CD4-positive, alpha-beta T cell treated with Interleukin-2 at 100 ng/mL for 4 hours (primary cell): ENCODE measurements at regions not wholly inside any gene's neighbourhood (a gene's known extent, or its start where the extent isn't known, plus 50 kb on each side); places are given as distances from the start of the nearest gene placed in this dataset.

Experiments used
- DNase-seq: peaks from one replicate; pipeline ENCODE4 v3.0.0-alpha.2; 2020; ENCODE audit warnings: low spot score

DNA sequence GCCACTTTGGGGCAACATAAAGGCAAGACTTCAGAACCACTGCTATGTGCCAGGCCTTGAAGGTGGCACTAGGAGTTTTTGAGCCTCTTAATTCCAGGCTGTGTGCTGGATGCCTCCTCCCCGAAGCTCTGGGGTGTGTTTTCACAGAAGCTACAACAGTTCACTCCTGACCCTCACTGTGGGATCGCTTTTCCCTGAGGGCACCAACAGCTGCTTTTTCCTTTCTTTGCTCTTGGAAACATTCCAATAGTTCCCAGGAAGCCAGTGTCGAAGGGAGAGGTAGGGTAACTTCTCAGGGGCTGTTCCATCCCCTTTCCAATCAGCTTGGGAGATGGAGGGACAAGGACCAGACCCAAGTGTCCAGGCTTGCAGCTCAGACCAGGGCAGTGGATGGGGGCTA lies 153.4 kb downstream of the C1orf94 start:
- DNase-seq = no peak

DNA sequence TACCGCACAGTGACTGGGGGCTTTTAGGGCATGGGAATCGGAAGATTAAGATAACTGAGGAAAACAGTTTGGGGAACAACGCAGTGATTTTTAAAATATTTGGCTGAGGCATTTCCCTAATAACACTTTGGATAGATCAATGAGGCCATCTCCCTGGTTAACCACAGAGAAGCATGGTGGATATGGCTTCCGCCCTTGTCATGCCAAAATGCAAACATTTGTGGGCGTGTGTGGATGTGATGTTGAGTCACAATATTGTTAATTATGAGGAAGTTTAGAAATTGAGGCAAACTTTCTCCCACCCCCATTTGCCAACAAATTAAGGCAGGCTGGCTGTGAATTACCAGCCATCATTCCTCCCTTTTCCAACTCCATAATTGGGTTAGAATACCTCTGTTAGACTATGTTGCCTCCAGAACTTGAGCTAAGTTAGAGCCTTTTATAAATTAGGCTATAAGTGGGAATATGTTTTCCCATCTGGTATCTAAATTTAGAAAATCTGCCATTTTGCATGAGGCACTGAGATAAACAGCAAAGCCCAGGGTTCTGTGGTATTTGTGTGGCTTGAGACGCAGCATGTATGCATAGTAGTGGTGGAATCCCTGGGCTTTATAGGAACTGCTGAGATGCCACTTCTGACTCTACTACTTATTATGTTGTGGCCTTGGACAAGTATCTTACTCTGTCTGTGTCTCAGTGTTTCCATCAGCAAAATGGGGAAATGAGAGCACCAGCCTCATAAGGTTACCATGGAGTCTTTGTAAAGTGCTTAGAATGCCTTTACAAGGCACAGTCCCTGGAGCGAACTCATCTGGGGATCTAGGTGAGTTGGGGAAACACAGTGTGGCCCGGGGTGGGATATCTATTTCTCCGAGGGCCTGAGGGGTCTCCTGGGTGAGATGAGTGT lies 154.6 kb downstream of the C1orf94 start:
- no peak for DNase-seq

- no peak for DNase-seq
Measured at GRCh38 chr1:34332996-34333395, 156.3 kb downstream of the C1orf94 start.

GRCh38 chr1:34338871-34339270 lies 162.2 kb downstream of the C1orf94 start:
- DNase-seq = no peak

- DNase-seq = no peak
Measured at GRCh38 chr1:34341896-34342295, 165.2 kb downstream of the C1orf94 start.

DNA sequence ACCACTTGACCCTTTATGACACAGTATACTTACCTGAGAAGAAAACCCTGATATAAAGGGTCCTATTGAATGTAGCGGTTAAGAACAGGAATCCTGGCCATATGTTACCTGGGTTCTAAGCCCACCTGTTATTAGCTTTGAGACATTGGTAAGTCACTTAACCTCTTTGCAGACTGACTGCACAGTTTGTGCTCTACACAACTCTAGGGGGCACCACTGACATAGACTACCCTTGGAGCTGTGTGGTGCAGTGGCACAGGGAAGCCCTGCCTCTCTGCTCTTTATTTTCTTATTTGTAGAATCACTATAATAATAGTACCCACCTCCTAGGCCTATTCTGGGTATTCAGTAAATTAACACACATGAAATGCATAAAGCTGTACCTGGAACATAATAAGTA lies 165.6 kb downstream of the C1orf94 start:
- no peak for DNase-seq

DNA sequence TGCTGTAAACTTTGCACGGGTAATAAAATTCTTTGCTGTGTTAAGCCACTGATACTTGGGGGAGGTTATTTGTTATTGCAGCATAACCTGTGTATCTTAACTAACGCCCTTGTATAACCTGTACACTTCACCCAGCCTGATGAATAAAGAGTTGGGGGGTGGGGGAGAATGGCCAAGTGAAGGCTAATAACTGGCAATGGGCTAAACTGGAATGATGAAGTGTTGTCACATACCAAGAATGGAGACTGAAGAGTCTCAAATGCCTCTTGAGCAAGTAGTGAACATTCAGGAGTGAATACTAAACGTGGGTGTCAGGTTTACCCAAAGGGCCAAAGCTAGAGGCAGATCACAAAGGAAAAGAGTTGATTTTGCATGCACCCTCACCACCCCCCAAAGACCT lies 169.4 kb downstream of the C1orf94 start:
- DNase-seq = no peak

GRCh38 chr1:34353409-34353808 lies 176.7 kb downstream of the C1orf94 start:
- DNase-seq = no peak

- no peak for DNase-seq
Measured at GRCh38 chr1:34354367-34354766, 177.7 kb downstream of the C1orf94 start.

GRCh38 chr1:34356853-34357252 lies 180.1 kb downstream of the C1orf94 start:
- no peak for DNase-seq

- no peak for DNase-seq
Measured at GRCh38 chr1:34358636-34359035, 181.9 kb downstream of the C1orf94 start.

GRCh38 chr1:34359411-34359810 lies 182.7 kb downstream of the C1orf94 start:
- DNase-seq = no peak

GRCh38 chr1:34360574-34360973 lies 183.9 kb downstream of the C1orf94 start:
- no peak for DNase-seq

- no peak for DNase-seq
Measured at GRCh38 chr1:34361121-34361520, 184.4 kb downstream of the C1orf94 start.

DNA sequence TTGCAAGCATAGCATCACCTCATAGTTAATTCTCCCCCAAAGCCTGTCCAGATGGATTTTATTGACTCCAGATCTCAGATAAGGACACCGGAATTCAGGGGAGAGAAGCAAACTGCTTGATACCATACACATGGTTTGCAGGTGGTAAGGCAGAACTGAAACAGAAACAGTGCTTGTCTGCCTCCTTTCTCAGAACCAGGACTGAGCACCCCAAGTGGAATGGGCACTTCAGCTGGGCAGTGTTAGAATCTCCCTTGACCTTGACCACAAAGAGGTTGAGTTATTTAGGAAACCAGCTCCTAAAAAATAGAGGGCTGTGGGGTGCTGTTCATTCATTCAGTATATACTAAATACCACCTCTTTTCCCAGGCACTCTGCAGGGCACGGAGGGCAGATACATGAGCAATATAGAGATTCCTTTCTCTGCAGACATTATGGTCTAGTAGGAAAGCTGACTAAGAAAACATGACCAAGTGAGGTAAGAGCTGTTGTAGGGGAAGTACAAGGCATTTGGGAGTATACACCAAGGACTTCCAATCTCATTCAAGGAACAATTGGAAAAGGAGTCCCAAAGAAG lies 185.2 kb downstream of the C1orf94 start:
- no peak for DNase-seq

DNA sequence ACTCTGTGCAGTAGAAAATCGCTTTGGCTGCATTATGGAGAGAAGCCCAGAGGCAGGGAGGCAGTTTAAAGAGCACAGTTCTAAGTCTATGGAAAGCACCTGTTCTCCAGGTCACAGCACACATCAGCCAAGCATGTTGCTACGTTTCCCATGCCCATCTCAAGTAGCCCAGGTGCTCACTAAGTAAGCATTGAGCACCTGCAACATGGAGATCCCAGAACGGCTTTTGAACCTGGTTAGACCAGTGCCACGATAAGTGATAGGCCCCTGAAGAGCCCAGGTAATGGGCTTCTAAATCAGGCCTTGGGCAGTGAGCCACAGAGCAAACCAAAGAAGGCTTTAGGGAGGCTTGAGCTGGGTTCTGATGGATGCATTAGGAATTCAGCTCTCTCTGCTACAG lies 186.2 kb downstream of the C1orf94 start:
- no peak for DNase-seq

- no peak for DNase-seq
Measured at GRCh38 chr1:34363447-34363846, 186.7 kb downstream of the C1orf94 start.

DNA sequence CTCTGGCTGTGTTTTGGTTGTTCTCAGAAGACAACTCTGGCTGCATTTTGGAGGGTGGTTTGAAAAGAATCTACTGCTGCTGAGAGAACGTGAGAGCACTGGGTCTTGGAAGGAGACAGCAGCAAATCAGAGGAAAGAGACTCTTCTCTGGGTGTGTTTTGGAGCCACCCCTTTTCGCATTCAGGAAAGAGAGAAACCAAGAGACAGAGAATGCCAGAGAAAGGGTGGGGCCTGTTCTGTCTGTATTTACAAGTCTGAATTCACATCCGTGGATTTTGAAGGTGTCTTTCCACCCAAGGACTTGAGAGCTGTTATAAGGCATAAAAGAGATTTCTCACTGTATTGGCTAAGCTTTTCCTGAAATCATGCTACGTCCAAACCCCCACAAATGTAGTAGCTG lies 187.2 kb downstream of the C1orf94 start:
- no peak for DNase-seq

- no peak for DNase-seq
Measured at GRCh38 chr1:34364376-34364775, 187.7 kb downstream of the C1orf94 start.

GRCh38 chr1:34365295-34365694 lies 188.6 kb downstream of the C1orf94 start:
- DNase-seq = no peak

DNA sequence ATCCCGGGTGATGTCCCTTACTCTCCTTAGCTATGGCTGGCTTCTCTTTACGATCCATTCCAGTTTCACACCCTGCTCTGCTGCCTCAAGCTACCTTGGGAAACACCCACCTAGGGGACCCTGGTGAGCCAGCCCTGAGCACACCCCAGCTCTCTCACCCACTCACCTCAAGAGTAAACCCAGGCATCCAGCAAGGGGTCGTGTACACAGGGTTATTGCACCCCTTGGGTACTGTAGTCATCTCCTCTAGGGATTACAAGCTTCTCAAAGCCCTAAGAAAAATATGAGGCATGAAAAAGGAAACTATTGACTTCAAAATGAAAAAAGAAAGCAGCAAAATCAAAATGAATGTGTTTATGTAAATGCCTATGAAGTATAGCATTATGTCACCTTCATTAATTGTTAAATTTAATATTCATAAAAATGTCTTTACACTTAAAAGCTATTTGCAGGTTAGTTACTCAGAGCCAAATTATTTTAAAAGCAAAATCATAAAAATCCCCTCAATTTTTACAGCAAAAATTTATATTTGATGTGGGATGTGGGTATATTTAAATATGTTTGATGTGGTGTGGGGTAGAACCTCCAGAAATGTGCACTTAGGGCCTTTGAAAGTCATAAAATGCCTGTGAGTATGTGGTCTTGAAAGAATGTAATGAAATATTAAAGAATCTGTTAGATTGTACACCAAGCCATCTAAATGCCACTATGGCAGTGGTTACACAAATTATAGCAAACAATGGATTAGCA lies 190.3 kb downstream of the C1orf94 start:
- DNase-seq = no peak

GRCh38 chr1:34367954-34368353 lies 191.2 kb downstream of the C1orf94 start:
- DNase-seq = no peak
